Upper lobe of left lung (tissue), 4 donors: ENCODE measurements at regions not wholly inside any gene's neighbourhood (a gene's known extent, or its start where the extent isn't known, plus 50 kb on each side); places are given as distances from the start of the nearest gene placed in this dataset.

Source experiments
- CTCF ChIP-seq, 6 experiments: fragments of 450-650 bp in 4 of 6; fragments of 200-600 bp in 2 of 6; sonication (generic) in 2 of 6; IDR thresholded peaks; one replicate each; pipeline ENCODE4 v1.5.1; 2016 to 2019; ENCODE audit warnings: antibody characterized with exemption in 6 of 6
- EP300 ChIP-seq, 4 donors: sonication (generic); formaldehyde crosslinking; IDR thresholded peaks; one replicate each; pipeline ENCODE4 v1.5.1; 2017; ENCODE audit warnings: antibody characterized with exemption in 4 of 4, control low read depth in 2 of 4
- POLR2A ChIP-seq, 4 donors: fragments of 450-650 bp; IDR thresholded peaks; one replicate each; pipeline ENCODE4 v1.5.1; 2016 to 2017; ENCODE audit warnings: antibody characterized with exemption in 4 of 4, mild to moderate bottlenecking in 2 of 4
- POLR2AphosphoS5 ChIP-seq, 2 donors: sonication (generic); formaldehyde crosslinking; IDR thresholded peaks; one replicate each; pipeline ENCODE4 v1.5.1; 2017; ENCODE audit warnings: antibody characterized with exemption in 2 of 2

DNA sequence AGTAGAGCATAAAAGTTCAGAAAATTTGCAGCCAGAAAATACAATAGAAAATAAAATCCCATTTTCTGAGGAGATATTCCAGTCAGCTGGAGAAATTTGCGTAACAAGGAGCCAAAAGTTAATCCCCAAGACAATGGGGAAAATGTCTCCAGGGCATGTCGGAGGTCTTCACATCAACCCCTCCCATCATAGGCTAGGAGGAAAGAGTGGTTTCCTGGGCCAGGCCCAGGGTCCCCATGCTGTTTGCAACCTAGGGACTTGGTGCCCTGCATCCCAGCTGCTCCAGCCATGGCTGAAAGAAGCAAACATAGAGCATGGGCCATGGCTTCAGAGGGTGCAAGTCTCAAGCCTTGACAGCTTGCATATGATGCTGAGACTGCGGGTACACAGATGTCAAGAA, 255.0 kb downstream of the DTWD2 start:
- TF ChIP-seq CTCF (IDR thresholded peaks at IDR 0.05), result no peak
- no peak for TF ChIP-seq POLR2A (IDR thresholded peaks at IDR 0.05)
- no peak for TF ChIP-seq POLR2AphosphoS5 (IDR thresholded peaks at IDR 0.05)
- TF ChIP-seq EP300 (IDR thresholded peaks at IDR 0.05), result no peak
